ENCODE measurements at regions not wholly inside any gene's neighbourhood (a gene's known extent, or its start where the extent isn't known, plus 50 kb on each side); places are given as distances from the start of the nearest gene placed in this dataset.

GRCh38 chr5:145014109-145014508 lies 821.0 kb downstream of the PRELID2 start:
- TF ChIP-seq CTCF (conservative IDR thresholded peaks at IDR 0.05; ENCODE audit: low read length), result no peak
- no peak for TF ChIP-seq EZH2phosphoT487 (IDR thresholded peaks at IDR 0.05; ENCODE audit: borderline replicate concordance)
